HEK293 (cell line): ENCODE measurements at regions not wholly inside any gene's neighbourhood (a gene's known extent, or its start where the extent isn't known, plus 50 kb on each side); places are given as distances from the start of the nearest gene placed in this dataset.

Source experiments
- REPIN1 ChIP-seq: fragments of 450-650 bp; formaldehyde crosslinking; IDR thresholded peaks from 2 replicates; pipeline ENCODE4 v1.5.1; 2017; ENCODE audit warnings: missing biosample characterization, missing genetic modification characterization, low read depth
- TCF7L2 ChIP-seq: IDR thresholded peaks from 2 replicates; pipeline ENCODE4 v1.6.1; 2011; ENCODE audit warnings: low read depth, mild to moderate bottlenecking, inconsistent platforms, low read length, moderate library complexity, borderline replicate concordance
- ZNF155 ChIP-seq: fragments of 450-650 bp; formaldehyde crosslinking; IDR thresholded peaks from 2 replicates; pipeline ENCODE4 v1.5.1; 2016; ENCODE audit warnings: missing biosample characterization, missing genetic modification characterization
- ZNF24 ChIP-seq: fragments of 450-650 bp; formaldehyde crosslinking; IDR thresholded peaks from 2 replicates; pipeline ENCODE4 v1.5.1; 2016; ENCODE audit warnings: missing biosample characterization, missing genetic modification characterization
- ZNF311 ChIP-seq: fragments of 450-650 bp; formaldehyde crosslinking; IDR thresholded peaks from 2 replicates; pipeline ENCODE4 v1.5.1; 2017; ENCODE audit warnings: missing biosample characterization, missing genetic modification characterization, borderline replicate concordance
- ZNF580 ChIP-seq: fragments of 450-650 bp; formaldehyde crosslinking; IDR thresholded peaks from 2 replicates; pipeline ENCODE4 v1.5.1; 2016; ENCODE audit warnings: missing biosample characterization, missing genetic modification characterization
- ZNF776 ChIP-seq: fragments of 450-650 bp; formaldehyde crosslinking; IDR thresholded peaks from 2 replicates; pipeline ENCODE4 v1.5.0; 2017; ENCODE audit warnings: missing biosample characterization, missing genetic modification characterization, borderline replicate concordance
- TF ChIP-seq, protein P1 (sequence below): fragments of 450-650 bp; formaldehyde crosslinking; IDR thresholded peaks from 2 replicates; pipeline ENCODE4 v1.5.1; 2016; ENCODE audit warnings: missing biosample characterization, missing genetic modification characterization, low read depth
- TF ChIP-seq, protein P2 (sequence below): fragments of 450-650 bp; formaldehyde crosslinking; IDR thresholded peaks from 2 replicates; pipeline ENCODE4 v1.5.1; 2016; ENCODE audit warnings: missing biosample characterization, missing genetic modification characterization

DNA sequence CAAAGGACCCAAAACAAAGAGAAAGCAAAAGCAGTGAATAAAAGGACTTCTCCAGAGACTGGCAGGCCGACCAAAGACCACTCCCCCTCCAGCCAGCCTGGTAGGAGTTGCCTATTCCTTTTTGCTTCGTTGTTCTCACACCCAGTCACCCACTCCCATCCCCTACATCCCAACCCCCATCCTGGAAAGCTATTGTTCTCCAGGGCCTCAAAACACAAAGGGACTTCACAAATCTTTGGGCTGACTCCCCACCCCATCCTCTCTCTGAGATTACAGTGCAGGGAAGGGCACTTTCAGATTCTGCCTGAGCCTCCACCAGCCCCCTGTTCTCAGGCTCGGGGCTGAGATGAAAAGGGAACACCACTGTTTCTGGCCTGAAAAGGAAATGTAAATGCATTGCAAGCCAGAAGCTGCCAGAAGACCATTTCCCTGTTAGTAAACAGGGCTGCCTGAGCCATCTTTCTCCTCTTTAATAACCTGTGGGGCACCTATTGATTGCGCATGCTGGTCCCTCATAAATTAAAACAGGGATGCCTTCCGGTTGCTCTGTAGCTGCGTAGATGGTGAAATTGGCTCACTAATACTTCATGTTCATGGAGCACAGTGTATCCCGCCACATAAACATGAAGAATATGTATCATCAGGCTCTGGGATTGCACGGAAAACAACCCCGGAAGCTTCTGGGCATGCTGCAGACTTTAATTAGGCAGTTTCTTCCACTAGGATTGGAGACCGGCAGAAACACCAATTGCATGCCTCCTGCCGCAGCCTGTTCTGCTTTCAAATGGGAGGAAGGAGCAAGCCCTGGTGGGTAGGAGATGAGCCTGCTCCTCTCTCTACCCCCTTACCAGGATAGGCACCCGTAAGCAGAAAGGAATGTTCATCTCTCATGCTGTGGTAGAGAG is 130.3 kb upstream of the FUT8 start:
- no peak for TF ChIP-seq TCF7L2
- TF ChIP-seq, protein P1, sequence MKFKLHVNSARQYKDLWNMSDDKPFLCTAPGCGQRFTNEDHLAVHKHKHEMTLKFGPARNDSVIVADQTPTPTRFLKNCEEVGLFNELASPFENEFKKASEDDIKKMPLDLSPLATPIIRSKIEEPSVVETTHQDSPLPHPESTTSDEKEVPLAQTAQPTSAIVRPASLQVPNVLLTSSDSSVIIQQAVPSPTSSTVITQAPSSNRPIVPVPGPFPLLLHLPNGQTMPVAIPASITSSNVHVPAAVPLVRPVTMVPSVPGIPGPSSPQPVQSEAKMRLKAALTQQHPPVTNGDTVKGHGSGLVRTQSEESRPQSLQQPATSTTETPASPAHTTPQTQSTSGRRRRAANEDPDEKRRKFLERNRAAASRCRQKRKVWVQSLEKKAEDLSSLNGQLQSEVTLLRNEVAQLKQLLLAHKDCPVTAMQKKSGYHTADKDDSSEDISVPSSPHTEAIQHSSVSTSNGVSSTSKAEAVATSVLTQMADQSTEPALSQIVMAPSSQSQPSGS (tag by site-specific recombination) = no peak
- TF ChIP-seq ZNF311 (tag by site-specific recombination) = no peak
- TF ChIP-seq, protein P2, sequence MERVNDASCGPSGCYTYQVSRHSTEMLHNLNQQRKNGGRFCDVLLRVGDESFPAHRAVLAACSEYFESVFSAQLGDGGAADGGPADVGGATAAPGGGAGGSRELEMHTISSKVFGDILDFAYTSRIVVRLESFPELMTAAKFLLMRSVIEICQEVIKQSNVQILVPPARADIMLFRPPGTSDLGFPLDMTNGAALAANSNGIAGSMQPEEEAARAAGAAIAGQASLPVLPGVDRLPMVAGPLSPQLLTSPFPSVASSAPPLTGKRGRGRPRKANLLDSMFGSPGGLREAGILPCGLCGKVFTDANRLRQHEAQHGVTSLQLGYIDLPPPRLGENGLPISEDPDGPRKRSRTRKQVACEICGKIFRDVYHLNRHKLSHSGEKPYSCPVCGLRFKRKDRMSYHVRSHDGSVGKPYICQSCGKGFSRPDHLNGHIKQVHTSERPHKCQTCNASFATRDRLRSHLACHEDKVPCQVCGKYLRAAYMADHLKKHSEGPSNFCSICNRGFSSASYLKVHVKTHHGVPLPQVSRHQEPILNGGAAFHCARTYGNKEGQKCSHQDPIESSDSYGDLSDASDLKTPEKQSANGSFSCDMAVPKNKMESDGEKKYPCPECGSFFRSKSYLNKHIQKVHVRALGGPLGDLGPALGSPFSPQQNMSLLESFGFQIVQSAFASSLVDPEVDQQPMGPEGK (tag by site-specific recombination) = no peak
- TF ChIP-seq ZNF776 (tag by site-specific recombination) = no peak
- TF ChIP-seq ZNF24 (tag by site-specific recombination) = no peak
- no peak for TF ChIP-seq ZNF155
- no peak for TF ChIP-seq REPIN1 (tag by site-specific recombination)
- TF ChIP-seq ZNF580 (tag by site-specific recombination) = no peak
